H1 (cell line): ENCODE measurements at regions not wholly inside any gene's neighbourhood (a gene's known extent, or its start where the extent isn't known, plus 50 kb on each side); places are given as distances from the start of the nearest gene placed in this dataset.

ENCODE experiments used
- SP1 ChIP-seq: IDR thresholded peaks from 2 replicates; pipeline ENCODE4 v1.6.1; 2011; ENCODE audit warnings: low read depth, low read length
- SRF ChIP-seq: IDR thresholded peaks from 2 replicates; pipeline ENCODE4 v1.6.1; 2011; ENCODE audit warnings: mild to moderate bottlenecking, low read depth, low read length, moderate library complexity
- YY1 ChIP-seq: IDR thresholded peaks from 2 replicates; pipeline ENCODE4 v1.6.1; 2011; ENCODE audit warnings: low read depth, mild to moderate bottlenecking, low read length

DNA sequence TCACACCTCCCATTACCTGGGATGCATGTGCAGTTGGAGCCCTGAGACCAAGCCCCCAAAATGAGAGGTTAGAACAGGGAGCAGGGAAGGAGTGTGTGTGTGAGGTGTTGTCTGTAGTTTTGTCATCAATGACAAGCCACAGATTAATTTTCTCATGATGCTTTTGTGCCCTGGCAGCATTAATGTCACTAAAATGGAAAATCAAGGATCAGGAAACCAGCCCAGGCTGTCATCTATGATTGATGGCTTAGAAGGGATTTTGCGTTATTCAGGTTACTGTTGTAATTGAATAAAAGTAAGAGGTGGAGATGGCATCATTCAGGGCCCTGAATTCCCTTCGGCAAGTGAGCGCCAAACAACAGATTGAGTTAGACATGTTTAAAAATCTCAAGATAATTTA is 130.5 kb upstream of the C1QTNF7 start (continued):
- TF ChIP-seq SRF (no peak), SP1 (no peak), YY1 (no peak)
